ENCODE measurements at regions not wholly inside any gene's neighbourhood (a gene's known extent, or its start where the extent isn't known, plus 50 kb on each side); places are given as distances from the start of the nearest gene placed in this dataset.

GRCh38 chr2:88239781-88240180, 69.6 kb downstream of the THNSL2 start:
- TF ChIP-seq, protein P1, sequence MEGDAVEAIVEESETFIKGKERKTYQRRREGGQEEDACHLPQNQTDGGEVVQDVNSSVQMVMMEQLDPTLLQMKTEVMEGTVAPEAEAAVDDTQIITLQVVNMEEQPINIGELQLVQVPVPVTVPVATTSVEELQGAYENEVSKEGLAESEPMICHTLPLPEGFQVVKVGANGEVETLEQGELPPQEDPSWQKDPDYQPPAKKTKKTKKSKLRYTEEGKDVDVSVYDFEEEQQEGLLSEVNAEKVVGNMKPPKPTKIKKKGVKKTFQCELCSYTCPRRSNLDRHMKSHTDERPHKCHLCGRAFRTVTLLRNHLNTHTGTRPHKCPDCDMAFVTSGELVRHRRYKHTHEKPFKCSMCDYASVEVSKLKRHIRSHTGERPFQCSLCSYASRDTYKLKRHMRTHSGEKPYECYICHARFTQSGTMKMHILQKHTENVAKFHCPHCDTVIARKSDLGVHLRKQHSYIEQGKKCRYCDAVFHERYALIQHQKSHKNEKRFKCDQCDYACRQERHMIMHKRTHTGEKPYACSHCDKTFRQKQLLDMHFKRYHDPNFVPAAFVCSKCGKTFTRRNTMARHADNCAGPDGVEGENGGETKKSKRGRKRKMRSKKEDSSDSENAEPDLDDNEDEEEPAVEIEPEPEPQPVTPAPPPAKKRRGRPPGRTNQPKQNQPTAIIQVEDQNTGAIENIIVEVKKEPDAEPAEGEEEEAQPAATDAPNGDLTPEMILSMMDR (IDR thresholded peaks at IDR 0.05), result no peak
- TF ChIP-seq CREB1 (CRISPR knock-in tag; IDR thresholded peaks at IDR 0.05), result no peak
- TF ChIP-seq ELF4 (CRISPR knock-in tag; IDR thresholded peaks at IDR 0.05; ENCODE audit: low read depth), result no peak
- TF ChIP-seq TCF7 (CRISPR knock-in tag; IDR thresholded peaks at IDR 0.05; ENCODE audit: low read depth), result no peak
- TF ChIP-seq JUN (CRISPR knock-in tag; IDR thresholded peaks at IDR 0.05), result no peak
- TF ChIP-seq FOXP1 (CRISPR knock-in tag; IDR thresholded peaks at IDR 0.05; ENCODE audit: borderline replicate concordance), result no peak
- no peak for TF ChIP-seq AFF4 (CRISPR knock-in tag; IDR thresholded peaks at IDR 0.05; ENCODE audit: borderline replicate concordance)
- no peak for TF ChIP-seq FOXK1 (CRISPR knock-in tag; IDR thresholded peaks at IDR 0.05)
